Keratinocyte (primary cell): ENCODE measurements at regions not wholly inside any gene's neighbourhood (a gene's known extent, or its start where the extent isn't known, plus 50 kb on each side); places are given as distances from the start of the nearest gene placed in this dataset.

Experiments used
- EZH2 ChIP-seq: IDR thresholded peaks from one replicate; pipeline ENCODE4 v1.6.1; 2012; ENCODE audit warnings: inconsistent platforms, mild to moderate bottlenecking, low read length, moderate library complexity
- TF ChIP-seq, protein P1 (sequence below), 3 experiments: IDR thresholded peaks in 1 of 3; conservative IDR thresholded peaks in 1 of 3; optimal IDR thresholded peaks in 1 of 3; 2 replicates in 2 of 3; 3 replicates in 1 of 3; pipeline versions ENCODE3 to v1.5.1; 2011; ENCODE audit warnings: low read length in 3 of 3, mild to moderate bottlenecking in 3 of 3, moderate library complexity in 2 of 3, control low read depth in 1 of 3, inconsistent platforms in 1 of 3; ENCODE audit not compliant: insufficient read depth in 2 of 3; ENCODE audit errors: extremely low read depth in 1 of 3

DNA sequence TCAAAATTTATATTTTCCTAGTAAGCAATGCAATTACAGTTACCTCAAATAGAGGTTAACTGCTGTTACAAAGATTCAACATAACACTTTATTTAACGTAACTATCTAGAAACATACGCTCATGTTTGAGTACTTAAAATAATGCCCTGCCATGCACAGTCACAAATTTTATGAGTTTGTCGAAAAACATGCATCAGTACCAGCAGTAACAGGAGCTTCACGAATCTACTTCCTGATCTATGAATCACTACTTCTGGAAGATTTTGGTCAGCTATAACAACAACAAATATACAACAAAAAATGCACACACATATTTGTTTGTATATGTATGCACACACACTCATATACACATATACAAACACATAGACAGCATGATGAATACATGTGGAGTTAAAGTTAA, 881.8 kb downstream of the FSCB start:
- TF ChIP-seq, protein P1, sequence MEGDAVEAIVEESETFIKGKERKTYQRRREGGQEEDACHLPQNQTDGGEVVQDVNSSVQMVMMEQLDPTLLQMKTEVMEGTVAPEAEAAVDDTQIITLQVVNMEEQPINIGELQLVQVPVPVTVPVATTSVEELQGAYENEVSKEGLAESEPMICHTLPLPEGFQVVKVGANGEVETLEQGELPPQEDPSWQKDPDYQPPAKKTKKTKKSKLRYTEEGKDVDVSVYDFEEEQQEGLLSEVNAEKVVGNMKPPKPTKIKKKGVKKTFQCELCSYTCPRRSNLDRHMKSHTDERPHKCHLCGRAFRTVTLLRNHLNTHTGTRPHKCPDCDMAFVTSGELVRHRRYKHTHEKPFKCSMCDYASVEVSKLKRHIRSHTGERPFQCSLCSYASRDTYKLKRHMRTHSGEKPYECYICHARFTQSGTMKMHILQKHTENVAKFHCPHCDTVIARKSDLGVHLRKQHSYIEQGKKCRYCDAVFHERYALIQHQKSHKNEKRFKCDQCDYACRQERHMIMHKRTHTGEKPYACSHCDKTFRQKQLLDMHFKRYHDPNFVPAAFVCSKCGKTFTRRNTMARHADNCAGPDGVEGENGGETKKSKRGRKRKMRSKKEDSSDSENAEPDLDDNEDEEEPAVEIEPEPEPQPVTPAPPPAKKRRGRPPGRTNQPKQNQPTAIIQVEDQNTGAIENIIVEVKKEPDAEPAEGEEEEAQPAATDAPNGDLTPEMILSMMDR (optimal IDR thresholded peaks at IDR 0.05 in 1 of 3, IDR thresholded peaks at IDR 0.05 in 1 of 3, conservative IDR thresholded peaks at IDR 0.05 in 1 of 3; ENCODE audit: extremely low read depth in 1 of 3, insufficient read depth in 2 of 3, low read length in 3 of 3), result no peak
- no peak for TF ChIP-seq EZH2
